Activated CD4-positive, alpha-beta T cell treated with anti-CD3 and anti-CD28 coated beads for 36 hours (primary cell): ENCODE measurements at regions not wholly inside any gene's neighbourhood (a gene's known extent, or its start where the extent isn't known, plus 50 kb on each side); places are given as distances from the start of the nearest gene placed in this dataset.
A peak's percentile ranks its signal among the peaks of the same experiment; 100 is the strongest.

Experiments used
- ATAC-seq: fragments of 200-7000 bp; cut with Tn5 transposase; one replicate; pipeline ENCODE4 v1.10.0; 2021; ENCODE audit warnings: mild to moderate bottlenecking, moderate library complexity
- CTCF ChIA-PET: fragments of 350-600 bp; sonication (Branson Sonifier 250); formaldehyde crosslinking; loops from one replicate; lab custom pipeline; 2021; ENCODE audit warnings: antibody characterized with exemption; lab: Charles Lee
- POLR2A ChIA-PET: fragments of 350-600 bp; sonication (Branson Sonifier 250); formaldehyde crosslinking; loops from one replicate; lab custom pipeline; 2021; ENCODE audit warnings: antibody characterized with exemption, inconsistent platforms; lab: Charles Lee
- DNase-seq: peaks from one replicate; pipeline ENCODE4 v3.0.0-alpha.2; 2020
- H3K27ac Mint-ChIP-seq: one replicate; pipeline ENCODE4 v1.8.0; 2021; ENCODE audit warnings: mixed read lengths
- H3K27me3 Mint-ChIP-seq: one replicate; pipeline ENCODE4 v1.8.0; 2021; ENCODE audit warnings: mixed read lengths
- H3K36me3 Mint-ChIP-seq: one replicate; pipeline ENCODE4 v1.8.0; 2021; ENCODE audit warnings: low read depth, mixed read lengths
- H3K4me1 Mint-ChIP-seq: one replicate; pipeline ENCODE4 v1.8.0; 2021; ENCODE audit warnings: mixed read lengths
- H3K4me3 Mint-ChIP-seq: one replicate; pipeline ENCODE4 v1.8.0; 2021; ENCODE audit warnings: mild to moderate bottlenecking, moderate library complexity, mixed read lengths
- H3K9me3 Mint-ChIP-seq: one replicate; pipeline ENCODE4 v1.8.0; 2021; ENCODE audit warnings: low read depth, mixed read lengths
- intact Hi-C, 2 experiments: fragments of 100-400 bp; cut with DNase I in 1 of 2; cut with micrococcal nuclease in 1 of 2; formaldehyde crosslinking; loops; one replicate each; pipeline versions ENCODE4 v1.14.2 to v1.15.1; 2022 to 2024; cut with DNase I, micrococcal nuclease

DNA sequence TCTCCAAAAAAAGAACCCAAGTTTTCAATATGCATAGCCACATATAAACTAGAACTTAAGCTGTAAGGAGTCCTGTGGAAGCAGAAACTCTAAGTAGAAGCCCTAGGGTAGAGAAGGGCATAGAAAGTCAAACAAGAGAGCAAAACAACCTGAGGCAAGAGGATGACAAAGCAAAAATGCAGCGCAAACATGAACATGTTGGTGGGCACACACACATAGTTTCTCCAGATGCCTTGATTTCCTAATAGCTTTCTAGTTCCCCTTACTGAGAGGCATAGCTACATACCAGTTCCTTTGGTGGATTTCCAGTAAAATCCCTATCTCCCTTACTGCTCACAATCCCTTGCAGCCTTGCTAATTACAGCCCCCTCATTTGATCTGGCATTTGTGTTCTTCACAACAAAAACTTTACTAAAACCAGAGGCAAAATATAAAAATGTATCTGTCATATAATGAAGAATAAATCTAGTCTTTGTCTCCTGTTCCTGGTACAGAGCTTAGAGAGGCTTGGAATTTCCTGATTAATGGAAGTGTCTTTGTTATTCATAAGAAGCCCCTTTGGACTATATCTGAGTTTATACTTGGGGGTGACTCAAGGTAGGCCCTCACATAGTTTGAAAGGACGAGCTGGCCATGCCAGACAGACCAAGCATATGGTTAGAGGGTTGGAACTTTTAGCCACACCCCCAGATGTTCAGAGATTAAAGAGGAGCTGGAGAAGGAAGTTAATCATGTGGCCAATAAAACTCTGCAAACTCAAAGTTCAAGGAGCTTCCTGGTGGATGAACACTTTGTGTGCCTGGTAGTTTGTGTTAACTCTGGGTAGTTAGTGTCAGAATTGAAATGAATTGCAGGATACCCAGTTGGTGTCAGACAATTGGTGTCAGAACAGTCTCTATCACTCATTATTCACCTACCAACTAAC, 52.7 kb upstream of the ZCCHC13 start:
- Mint-ChIP-seq H3K27me3 (no peaks in the 10 kb centered on the region), H3K4me1 (peaks cover 8% of the 10 kb centered on the region), H3K27ac (peak overlapping the region; percentile 31), H3K9me3 (no peaks in the 10 kb centered on the region), H3K36me3 (peaks cover 14% of the 10 kb centered on the region), H3K4me3 (no peak overlapping the region)
- intact Hi-C loops: no loop called here
- ChIA-PET CTCF (interaction anchor here (0.6 kb wide), 1 partner anchor 669 kb away, joined by 3 read pairs; no protein-coding TSS in a partner anchor), POLR2A (no interaction called here)
- DNase-seq (no peak), ATAC-seq (no peak)

- POLR2A ChIA-PET: no interaction called here
- Mint-ChIP-seq H3K27me3 (no peaks in the 10 kb centered on the region), H3K4me3 (no peak overlapping the region), H3K27ac (no peak overlapping the region), H3K36me3 (peaks cover 8% of the 10 kb centered on the region), H3K4me1 (peaks cover 8% of the 10 kb centered on the region), H3K9me3 (no peaks in the 10 kb centered on the region)
- CTCF ChIA-PET: no interaction called here
- DNase-seq (no peak), ATAC-seq (no peak)
- intact Hi-C loops: no loop called here
Observed at GRCh38 chrX:74250574-74250973, 53.4 kb upstream of the ZCCHC13 start.

- intact Hi-C loops: loop anchor here in 1 of 2 experiments (5.0 kb wide), 1 partner anchor 37 kb away; no protein-coding TSS in a partner anchor
- H3K36me3 Mint-ChIP-seq: peaks cover 8% of the 10 kb centered on the region
- H3K9me3 Mint-ChIP-seq: no peaks in the 10 kb centered on the region
- DNase-seq (no peak), ATAC-seq (no peak)
- ChIA-PET POLR2A (no interaction called here), CTCF (interaction anchor here (0.5 kb wide), 1 partner anchor 115 kb away, joined by 3 read pairs; no protein-coding TSS in a partner anchor)
- H3K27me3 Mint-ChIP-seq: no peaks in the 10 kb centered on the region
- no peak overlapping the region for H3K27ac Mint-ChIP-seq
- peaks cover 8% of the 10 kb centered on the region for H3K4me1 Mint-ChIP-seq
- H3K4me3 Mint-ChIP-seq: no peak overlapping the region
Observed at GRCh38 chrX:74249963-74250362, 54.0 kb upstream of the ZCCHC13 start.

DNA sequence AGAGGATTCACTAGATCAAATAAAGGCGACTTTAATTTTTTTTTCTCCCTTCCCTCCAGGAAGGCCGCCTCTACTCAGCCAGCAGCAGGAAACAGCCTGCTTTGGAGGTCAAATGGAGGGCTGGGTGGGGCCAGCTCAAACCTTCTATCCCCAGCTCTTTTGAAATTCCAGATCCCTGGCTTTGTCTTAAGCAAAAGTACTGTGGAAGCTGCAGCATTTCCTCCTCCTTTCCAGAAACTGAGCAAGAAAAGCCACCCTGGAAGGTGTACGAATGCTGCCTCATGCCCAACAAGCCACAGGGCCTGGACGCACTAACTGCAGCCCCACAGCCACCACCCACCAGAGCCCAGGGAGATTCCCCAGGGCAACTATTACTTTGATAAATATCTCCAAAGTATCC, 55.1 kb upstream of the ZCCHC13 start:
- POLR2A ChIA-PET: no interaction called here
- ATAC-seq: no peak
- H3K4me3 Mint-ChIP-seq: no peak overlapping the region
- no peaks in the 10 kb centered on the region for H3K27me3 Mint-ChIP-seq
- DNase-seq: no peak
- CTCF ChIA-PET: no interaction called here
- no peak overlapping the region for H3K27ac Mint-ChIP-seq
- intact Hi-C loops: loop anchor here in 1 of 2 experiments (5.0 kb wide), 1 partner anchor 38 kb away; no protein-coding TSS in a partner anchor
- H3K4me1 Mint-ChIP-seq: peaks cover 5% of the 10 kb centered on the region
- peaks cover 7% of the 10 kb centered on the region for H3K36me3 Mint-ChIP-seq
- no peaks in the 10 kb centered on the region for H3K9me3 Mint-ChIP-seq

GRCh38 chrX:74246524-74246923, 57.5 kb upstream of the ZCCHC13 start:
- intact Hi-C loops: loop anchor here in 1 of 2 experiments (5.0 kb wide), 1 partner anchor 41 kb away; no protein-coding TSS in a partner anchor
- Mint-ChIP-seq H3K27me3 (no peaks in the 10 kb centered on the region), H3K27ac (no peak overlapping the region), H3K4me1 (peaks cover 4% of the 10 kb centered on the region), H3K36me3 (peaks cover 5% of the 10 kb centered on the region), H3K4me3 (no peak overlapping the region), H3K9me3 (no peaks in the 10 kb centered on the region)
- DNase-seq (no peak), ATAC-seq (no peak)
- CTCF ChIA-PET: no interaction called here
- POLR2A ChIA-PET: no interaction called here

GRCh38 chrX:74242484-74243138, 61.4 kb upstream of the ZCCHC13 start:
- CTCF ChIA-PET: no interaction called here
- no peak overlapping the region for H3K4me3 Mint-ChIP-seq
- POLR2A ChIA-PET: no interaction called here
- no peaks in the 10 kb centered on the region for H3K9me3 Mint-ChIP-seq
- H3K27ac Mint-ChIP-seq: no peak overlapping the region
- intact Hi-C loops: no loop called here
- peaks cover 8% of the 10 kb centered on the region for H3K36me3 Mint-ChIP-seq
- DNase-seq (no peak), ATAC-seq (no peak)
- no peaks in the 10 kb centered on the region for H3K27me3 Mint-ChIP-seq
- no peaks in the 10 kb centered on the region for H3K4me1 Mint-ChIP-seq

GRCh38 chrX:74242050-74242449, 61.9 kb upstream of the ZCCHC13 start:
- Mint-ChIP-seq H3K4me3 (no peak overlapping the region), H3K9me3 (no peaks in the 10 kb centered on the region), H3K4me1 (no peaks in the 10 kb centered on the region), H3K36me3 (peaks cover 8% of the 10 kb centered on the region), H3K27me3 (no peaks in the 10 kb centered on the region), H3K27ac (no peak overlapping the region)
- POLR2A ChIA-PET: no interaction called here
- CTCF ChIA-PET: no interaction called here
- ATAC-seq (no peak), DNase-seq (no peak)
- intact Hi-C loops: no loop called here

- no peaks in the 10 kb centered on the region for H3K27me3 Mint-ChIP-seq
- no peaks in the 10 kb centered on the region for H3K4me1 Mint-ChIP-seq
- ATAC-seq (no peak), DNase-seq (no peak)
- no peak overlapping the region for H3K4me3 Mint-ChIP-seq
- peaks cover 6% of the 10 kb centered on the region for H3K36me3 Mint-ChIP-seq
- ChIA-PET CTCF (interaction anchor here (0.6 kb wide), 4 partner anchors 97 to 148 kb away, joined by 3 to 5 read pairs (median 4); no protein-coding TSS in a partner anchor), POLR2A (interaction anchor here (0.9 kb wide), 1 partner anchor 1526 kb away, joined by 4 read pairs; no protein-coding TSS in a partner anchor)
- no peaks in the 10 kb centered on the region for H3K9me3 Mint-ChIP-seq
- H3K27ac Mint-ChIP-seq: no peak overlapping the region
- intact Hi-C loops: no loop called here
Observed at GRCh38 chrX:74238771-74239170, 65.2 kb upstream of the ZCCHC13 start.

DNA sequence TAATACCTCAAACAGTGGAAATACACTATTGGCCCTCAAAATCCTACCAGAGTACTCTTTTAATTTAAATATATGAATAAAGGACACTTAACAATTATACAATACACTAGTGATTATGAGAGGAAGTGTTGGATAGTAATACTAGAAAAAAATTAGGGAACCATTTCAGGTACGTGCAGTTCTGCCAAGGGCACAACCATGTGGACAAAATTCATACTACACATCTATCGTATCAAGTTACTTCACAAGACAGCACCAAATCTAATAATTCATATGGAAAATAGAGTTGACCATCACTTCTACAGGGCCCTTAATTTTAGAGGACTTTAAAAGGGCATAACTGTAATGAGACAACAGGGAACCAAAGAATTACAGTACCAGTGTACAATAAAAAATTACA, 69.2 kb upstream of the ZCCHC13 start:
- Mint-ChIP-seq H3K27me3 (no peaks in the 10 kb centered on the region), H3K27ac (no peak overlapping the region), H3K4me1 (no peaks in the 10 kb centered on the region), H3K9me3 (no peaks in the 10 kb centered on the region), H3K36me3 (peaks cover 3% of the 10 kb centered on the region), H3K4me3 (no peak overlapping the region)
- intact Hi-C loops: no loop called here
- CTCF ChIA-PET: no interaction called here
- POLR2A ChIA-PET: no interaction called here
- ATAC-seq: no peak
- no peak for DNase-seq

DNA sequence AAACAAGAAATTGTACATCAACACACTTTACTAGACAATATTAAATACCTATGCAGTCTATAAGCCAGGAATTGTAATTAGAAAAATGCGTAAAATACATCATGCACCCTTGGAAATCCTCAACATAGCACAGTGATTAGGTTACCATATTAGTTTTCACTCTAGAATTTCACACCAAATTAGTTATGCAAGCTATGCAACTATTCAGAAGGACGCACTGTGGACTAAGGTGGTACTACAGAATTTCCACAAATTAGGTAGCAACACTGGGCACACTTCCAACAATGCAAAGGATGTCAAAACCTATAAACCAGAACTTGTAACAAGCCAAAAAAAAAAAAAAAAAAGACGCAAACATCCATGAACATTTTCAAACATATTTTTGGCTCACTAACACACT, 71.1 kb upstream of the ZCCHC13 start:
- H3K4me1 Mint-ChIP-seq: no peaks in the 10 kb centered on the region
- ChIA-PET CTCF (no interaction called here), POLR2A (no interaction called here)
- ATAC-seq (no peak), DNase-seq (no peak)
- H3K27ac Mint-ChIP-seq: no peak overlapping the region
- intact Hi-C loops: no loop called here
- H3K9me3 Mint-ChIP-seq: no peaks in the 10 kb centered on the region
- no peak overlapping the region for H3K4me3 Mint-ChIP-seq
- no peaks in the 10 kb centered on the region for H3K27me3 Mint-ChIP-seq
- peaks cover 6% of the 10 kb centered on the region for H3K36me3 Mint-ChIP-seq

GRCh38 chrX:74231625-74232024, 72.4 kb upstream of the ZCCHC13 start:
- intact Hi-C loops: no loop called here
- DNase-seq (no peak), ATAC-seq (no peak)
- Mint-ChIP-seq H3K27me3 (no peaks in the 10 kb centered on the region), H3K36me3 (peaks cover 10% of the 10 kb centered on the region), H3K4me3 (no peak overlapping the region), H3K4me1 (no peaks in the 10 kb centered on the region), H3K9me3 (no peaks in the 10 kb centered on the region), H3K27ac (no peak overlapping the region)
- POLR2A ChIA-PET: no interaction called here
- CTCF ChIA-PET: no interaction called here
